IPS-NIHi7 (cell line): ENCODE measurements at regions not wholly inside any gene's neighbourhood (a gene's known extent, or its start where the extent isn't known, plus 50 kb on each side); places are given as distances from the start of the nearest gene placed in this dataset.
"Not testable (repeated sequence)": the region's sequence is repeated elsewhere in the genome, so short reads cannot be mapped to it uniquely, and the experiment has no call there.

Experiments
- DNase-seq: peaks from one replicate; pipeline ENCODE4 v3.0.0; 2012; ENCODE audit warnings: mixed read lengths; ENCODE audit errors: extremely low spot score

DNA sequence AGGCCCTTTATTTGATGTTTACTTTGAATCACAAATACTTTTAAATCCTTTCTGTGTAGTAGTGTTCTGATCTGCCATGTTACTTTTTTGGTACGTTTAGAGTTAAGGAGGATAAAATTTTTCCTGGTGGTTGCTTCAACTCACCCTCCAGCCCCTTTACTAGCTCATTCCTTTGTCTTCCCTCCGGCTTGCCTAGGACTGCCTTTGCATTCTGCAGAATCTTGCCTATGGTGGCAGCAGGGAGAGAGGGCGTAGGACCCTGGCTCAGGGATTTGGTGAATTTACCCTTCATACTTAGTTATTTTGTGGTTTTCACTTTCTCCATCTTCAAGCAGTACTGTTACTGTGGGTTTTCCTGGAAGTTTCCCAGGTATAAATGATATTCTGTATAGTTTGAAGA lies 833.5 kb downstream of the XPNPEP1 start:
- peak; percentile 20 for DNase-seq

- no peak for DNase-seq
These were observed 851.8 kb downstream of the XPNPEP1 start for GRCh38 chr10:109071539-109071938.

DNA sequence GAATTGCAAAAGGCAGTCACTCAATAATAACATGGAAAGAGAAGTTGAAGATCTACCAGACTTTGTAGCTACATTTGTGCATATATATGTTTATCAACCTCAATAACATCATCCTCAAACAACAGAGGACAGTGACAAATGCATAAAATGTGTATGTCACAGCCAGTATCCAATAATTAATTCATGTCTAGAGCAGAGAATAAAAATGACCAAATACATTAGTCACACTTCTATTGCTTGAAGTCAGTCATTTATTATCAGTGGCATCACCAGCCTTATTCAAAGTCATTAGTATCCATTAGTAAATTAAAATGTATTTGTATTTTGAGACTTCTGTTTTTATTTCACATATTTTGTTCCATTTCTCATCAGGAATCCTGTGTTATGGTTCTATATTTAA lies 852.8 kb downstream of the XPNPEP1 start:
- no peak for DNase-seq

DNA sequence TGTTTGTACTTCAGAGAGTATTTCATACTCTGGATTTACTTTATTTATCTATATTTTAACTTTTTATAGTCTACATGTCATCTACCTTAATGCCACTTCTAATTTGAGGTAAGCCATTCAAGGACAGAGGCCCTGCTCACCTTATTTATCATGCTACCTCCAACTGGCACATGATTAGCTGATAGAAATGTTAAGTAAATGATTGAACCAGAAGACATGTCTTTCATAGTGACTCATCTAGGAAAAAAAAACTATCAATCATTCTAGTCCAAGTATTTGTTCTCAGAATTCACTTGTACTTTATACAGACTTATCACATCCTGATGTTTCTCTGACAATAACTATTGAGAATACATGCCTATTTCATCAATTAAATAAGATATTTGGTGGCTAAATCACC lies 856.3 kb downstream of the XPNPEP1 start:
- no peak for DNase-seq

DNA sequence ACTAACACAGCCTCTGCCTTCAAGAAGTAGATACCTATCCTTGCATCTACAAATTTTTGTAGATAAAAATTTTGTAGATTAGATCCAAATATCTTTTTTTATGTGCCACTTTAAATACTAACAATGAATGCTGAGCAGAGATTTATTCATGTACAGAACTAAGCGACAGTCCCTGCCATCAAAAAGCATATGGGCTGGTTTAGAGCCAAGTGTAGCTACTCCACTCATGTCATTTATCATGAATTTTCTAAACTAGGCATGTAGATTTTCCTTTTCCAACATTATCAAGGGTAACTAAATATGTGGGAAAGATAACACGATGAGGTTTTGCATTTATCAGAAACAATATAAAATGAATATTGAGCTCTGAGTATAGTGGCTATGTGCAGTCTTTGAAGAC lies 857.5 kb downstream of the XPNPEP1 start:
- DNase-seq: no peak

DNA sequence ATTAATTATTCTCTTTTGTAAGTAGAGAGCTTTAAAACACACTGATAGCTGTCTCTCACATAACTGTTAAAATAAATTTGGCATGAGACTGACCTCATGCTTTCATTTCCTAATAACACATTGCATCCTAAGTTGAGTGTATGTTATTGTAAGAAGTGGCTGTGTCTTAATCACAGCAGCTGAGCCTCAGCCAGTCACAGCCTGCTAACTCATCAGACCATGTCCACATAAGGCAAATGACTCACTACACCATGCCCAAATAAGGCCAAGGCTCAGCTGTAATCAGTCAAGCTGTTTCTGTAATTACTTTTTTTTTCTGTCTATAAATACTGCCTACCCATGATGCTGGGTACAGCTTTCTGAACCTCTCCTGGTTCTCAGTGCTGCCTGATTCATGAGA lies 860.9 kb downstream of the XPNPEP1 start:
- DNase-seq: no peak

DNA sequence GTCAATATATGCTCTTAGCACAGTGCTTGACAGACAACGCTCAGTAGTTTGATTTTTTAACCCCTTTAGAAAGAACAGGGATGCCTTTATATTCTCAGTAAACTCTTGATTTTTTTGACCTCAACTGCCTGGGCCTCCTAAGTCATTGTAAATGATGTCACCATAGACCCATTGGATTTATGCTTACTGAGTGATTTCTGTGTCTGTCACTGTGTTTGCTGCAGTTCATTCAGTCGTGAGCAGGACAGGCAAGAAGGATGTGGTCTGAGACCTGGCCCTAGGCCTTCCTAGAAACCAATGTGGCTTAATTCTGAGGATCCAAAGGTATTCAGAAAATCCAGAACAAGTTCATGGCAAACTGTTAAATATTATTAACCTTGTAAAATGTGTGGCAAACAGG lies 868.1 kb downstream of the XPNPEP1 start:
- no peak for DNase-seq

DNA sequence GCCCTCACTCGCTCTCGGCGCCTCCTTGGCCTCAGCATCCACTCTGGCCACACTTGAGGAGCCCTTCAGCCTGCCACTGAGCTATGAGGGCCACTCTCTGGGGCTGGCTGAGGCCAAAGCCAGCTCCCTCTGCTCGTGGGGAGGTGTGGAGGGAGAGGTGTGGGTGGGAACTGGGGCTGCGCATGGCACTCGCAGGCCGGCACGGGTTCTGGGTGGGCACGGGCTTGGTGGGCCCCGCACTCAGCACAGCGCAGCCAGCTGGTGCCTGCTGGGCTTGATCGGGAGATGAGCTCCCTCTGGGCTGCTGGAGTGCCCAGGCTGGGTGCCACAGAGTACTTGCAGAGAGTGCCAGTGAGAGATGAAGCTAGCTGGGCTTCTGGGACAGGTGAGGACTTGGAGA lies 875.5 kb downstream of the XPNPEP1 start:
- DNase-seq: no peak

- DNase-seq: not testable (repeated sequence)
These were observed 876.9 kb downstream of the XPNPEP1 start for GRCh38 chr10:109046427-109046826.

DNA sequence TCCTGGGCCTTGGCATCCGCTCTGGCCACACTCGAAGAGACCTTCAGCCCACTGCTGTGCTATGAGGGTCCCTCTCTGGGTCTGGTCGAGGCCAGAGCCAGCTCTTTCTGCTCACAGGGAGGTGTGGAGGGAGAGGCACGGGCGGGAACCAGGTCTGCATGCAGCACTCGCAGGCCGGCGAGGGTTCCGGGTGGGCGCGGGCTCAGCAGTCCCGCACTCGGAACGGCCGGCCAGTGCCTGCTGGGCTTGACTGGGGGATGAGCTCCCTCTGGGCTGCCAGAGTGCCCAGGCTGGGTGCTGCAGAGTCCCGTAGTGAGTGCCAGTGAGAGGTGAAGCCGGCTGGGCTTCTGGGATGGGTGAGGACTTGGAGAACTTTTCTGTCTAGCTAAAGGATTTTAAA lies 882.7 kb downstream of the XPNPEP1 start:
- no peak for DNase-seq

- DNase-seq: peak; percentile 13
These were observed 885.3 kb downstream of the XPNPEP1 start for GRCh38 chr10:109037978-109038377.

GRCh38 chr10:109030581-109031210 lies 892.6 kb downstream of the XPNPEP1 start:
- DNase-seq: no peak

DNA sequence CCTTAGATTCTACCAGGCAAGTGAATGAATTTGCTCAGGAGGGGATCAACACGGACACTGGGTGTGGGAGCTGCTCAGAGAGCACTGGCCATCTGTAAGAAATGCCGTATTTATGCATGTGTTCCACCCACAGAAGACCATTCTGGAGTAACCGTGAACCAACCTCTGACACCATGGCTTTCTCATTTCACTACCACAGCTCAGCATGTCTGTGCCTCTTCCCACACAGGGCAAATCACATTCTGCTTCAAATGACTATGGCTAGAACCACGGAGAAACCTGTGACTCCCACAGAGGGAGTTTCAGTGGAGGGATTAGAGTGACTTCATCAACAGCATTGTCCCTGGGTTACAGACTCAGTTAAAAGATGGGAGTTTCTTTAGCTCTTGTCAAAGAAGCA lies 893.4 kb downstream of the XPNPEP1 start:
- no peak for DNase-seq

- DNase-seq: no peak
These were observed 895.7 kb downstream of the XPNPEP1 start for GRCh38 chr10:109027534-109028185.

DNA sequence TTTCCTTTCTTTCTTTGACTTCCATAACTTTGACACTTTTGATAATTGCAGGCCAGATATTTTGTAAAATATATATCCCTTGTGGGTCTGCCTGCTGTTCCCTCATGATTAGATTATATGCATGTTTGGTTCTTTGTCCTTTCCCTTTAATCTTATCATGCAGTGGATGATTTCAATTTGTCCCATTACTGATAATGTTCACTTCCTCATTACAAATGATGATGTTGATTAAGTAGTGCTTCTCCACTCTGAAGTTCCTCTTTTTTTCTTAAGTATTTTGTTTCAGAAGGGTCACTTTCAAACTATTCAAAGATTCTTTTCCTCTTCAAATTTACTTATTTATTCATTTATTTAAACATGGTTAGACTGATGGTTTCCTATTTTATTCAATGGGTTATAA lies 898.1 kb downstream of the XPNPEP1 start:
- DNase-seq: no peak

DNA sequence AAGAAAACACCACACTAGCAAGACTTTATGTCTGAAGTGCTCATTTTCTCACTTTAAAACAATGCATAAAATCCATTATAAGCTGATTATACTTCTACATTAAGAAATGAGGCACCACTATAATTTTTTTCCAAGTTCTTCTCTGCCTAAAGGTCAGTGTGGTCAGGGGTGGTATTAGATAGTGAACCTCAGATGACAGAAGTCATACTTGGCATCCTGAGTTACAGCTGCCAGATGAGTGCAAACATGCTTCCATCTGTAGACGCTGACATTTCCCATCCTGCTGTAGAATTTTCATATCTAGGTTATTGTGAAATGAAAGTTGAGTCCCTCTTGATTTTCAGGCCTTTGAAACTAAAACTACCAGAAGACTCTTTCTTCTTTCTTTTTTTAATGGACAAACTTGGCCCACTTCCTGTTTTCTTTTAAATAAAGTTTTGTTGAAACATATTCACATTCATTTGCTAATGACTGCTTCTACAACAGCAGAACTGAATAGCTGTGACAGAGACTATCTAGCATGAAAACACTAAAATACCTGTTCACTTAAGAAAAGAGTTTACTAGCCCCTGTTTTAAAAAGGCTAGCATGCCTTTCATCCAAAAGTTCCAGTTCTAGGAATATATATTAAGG lies 900.8 kb downstream of the XPNPEP1 start:
- no peak for DNase-seq

- no peak for DNase-seq
These were observed 904.3 kb downstream of the XPNPEP1 start for GRCh38 chr10:109019001-109019424.

- DNase-seq: no peak
These were observed 915.8 kb downstream of the XPNPEP1 start for GRCh38 chr10:109007514-109007913.

- no peak for DNase-seq
These were observed 932.9 kb downstream of the XPNPEP1 start for GRCh38 chr10:108990441-108990840.

DNA sequence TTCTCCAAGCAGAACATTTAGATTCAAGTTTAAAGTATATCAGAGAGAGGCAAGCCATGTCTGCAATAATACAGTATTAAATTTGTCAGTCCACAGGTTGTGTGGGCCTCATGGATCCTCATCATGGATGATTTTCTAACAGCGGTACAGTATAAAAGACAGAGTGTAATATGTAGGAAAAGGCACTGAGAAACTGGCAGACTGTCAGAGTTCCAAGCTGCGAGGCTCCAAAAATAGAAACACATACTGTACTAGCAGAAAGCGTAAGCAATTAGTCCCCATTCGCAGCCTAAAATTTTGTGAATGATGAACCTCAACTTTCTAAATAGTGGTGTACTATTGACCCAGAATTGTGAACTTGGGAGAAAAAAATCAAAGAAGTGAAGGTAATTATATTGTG lies 933.3 kb downstream of the XPNPEP1 start:
- DNase-seq: no peak

GRCh38 chr10:108982159-108982558 lies 941.2 kb downstream of the XPNPEP1 start:
- no peak for DNase-seq

DNA sequence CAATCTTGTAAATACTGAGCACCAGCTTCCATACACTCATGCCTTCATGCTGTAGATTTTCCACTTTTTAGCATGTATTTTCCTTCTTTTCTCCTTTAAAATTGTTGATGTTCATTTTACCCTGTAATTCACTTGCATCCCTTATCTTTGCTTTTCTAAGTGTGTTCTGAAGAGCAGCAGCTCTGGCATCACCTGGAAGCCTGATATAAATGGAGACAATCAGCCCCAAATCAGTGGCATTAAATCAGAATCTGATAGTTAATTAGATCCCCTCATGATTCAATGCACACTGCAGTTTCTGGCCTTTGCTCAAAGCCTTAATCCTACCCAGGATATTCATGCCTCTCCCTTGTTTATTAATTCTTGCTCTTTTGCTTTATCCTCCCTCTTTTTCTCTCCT lies 942.4 kb downstream of the XPNPEP1 start:
- DNase-seq: no peak

GRCh38 chr10:108975459-108976058 lies 947.8 kb downstream of the XPNPEP1 start:
- DNase-seq: no peak
